OCI-M2 (cell line): ENCODE measurements at regions not wholly inside any gene's neighbourhood (a gene's known extent, or its start where the extent isn't known, plus 50 kb on each side); places are given as distances from the start of the nearest gene placed in this dataset.

Experiments used
- DNase-seq: peaks from one replicate; lab custom pipeline; 2025; ENCODE audit not compliant: unreplicated experiment; lab: John Stamatoyannopoulos, UW

DNA sequence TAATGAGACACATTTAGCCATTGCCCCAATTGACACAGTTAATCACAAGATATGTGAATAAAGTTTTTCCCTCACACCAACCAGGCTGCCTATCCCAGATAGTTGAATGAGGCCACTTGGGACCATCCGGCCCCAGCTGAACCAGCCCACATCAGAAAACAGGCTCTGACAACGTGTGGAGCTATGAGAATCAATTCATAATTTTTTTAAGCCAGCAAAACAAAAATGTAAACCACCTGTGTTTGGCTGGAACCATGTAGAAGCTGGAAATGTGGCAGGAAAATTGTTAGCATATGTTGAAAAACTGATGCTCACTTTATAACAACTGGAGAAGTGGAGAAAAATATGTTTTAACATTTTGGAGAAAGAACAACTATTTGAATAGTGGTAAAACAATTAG is 1161.3 kb downstream of the SLITRK1 start:
- DNase-seq: no peak

DNA sequence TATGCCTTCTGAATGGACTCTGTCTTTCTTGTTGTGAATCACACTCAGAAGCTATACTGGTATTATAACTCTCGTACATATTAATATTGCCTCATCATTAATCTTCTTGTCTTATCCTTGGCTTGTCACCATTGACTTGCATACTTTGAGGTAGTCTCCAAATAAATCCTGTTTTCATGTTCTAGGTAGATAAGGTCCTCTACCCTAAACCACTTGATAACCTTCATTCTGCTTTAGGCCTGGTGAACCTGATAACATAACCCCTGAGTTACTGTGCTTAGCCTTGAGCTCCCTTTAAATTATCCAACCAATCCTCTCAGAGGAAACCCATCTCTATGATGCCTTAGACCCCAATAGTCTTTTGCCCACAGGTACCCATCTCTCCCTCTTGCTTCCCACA is 1162.3 kb downstream of the SLITRK1 start:
- DNase-seq: no peak

DNA sequence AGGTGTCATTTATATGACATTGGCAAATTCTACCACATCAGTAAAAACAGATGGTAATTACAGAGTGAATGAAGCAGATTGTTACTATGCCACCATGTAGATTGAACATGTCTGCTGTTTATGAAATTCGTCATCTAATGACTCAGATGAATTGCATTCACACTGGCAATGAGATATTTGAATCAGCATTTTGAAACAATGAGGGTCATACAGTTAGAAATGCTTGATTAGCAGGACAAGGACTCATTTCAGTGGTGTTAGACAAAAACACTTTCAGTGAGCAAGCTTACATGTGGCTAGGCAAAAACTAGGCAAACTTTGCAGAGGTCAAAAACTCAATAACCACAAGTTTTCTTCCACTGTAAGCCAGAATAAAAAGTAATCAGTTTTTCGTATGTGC is 1165.0 kb downstream of the SLITRK1 start:
- no peak for DNase-seq

DNA sequence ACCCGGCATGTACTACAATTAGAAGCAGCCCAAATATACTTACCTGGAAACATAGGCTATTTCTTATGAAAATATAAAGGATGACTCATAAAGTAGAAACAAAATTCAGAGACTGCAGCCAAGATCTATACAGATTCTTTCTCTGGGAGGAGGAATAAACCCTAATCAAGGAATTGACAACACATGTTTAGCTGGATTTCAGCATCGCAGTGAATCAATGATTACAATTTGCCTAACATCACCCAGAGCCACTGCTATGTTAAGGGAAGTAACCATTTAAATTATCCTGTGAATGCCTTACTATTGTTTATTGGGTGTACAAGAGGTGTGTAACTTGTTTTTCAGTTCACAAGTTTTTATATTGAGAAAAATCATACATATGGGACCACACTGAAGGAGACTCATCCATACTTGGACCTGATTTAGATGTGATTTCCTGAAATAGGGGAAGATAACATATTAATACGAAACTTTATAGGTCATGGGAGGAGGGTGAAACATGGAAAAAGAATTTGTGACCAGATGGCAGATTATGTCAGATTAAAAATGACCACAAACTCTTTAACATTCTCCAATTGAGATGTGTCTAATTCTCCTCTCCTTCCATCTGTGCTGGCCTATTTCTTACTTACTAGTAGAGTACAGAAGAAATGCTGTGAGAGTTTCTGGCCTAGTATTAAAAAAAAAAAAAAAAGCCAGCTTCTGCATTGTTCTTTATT is 1168.4 kb downstream of the SLITRK1 start:
- DNase-seq: no peak

DNA sequence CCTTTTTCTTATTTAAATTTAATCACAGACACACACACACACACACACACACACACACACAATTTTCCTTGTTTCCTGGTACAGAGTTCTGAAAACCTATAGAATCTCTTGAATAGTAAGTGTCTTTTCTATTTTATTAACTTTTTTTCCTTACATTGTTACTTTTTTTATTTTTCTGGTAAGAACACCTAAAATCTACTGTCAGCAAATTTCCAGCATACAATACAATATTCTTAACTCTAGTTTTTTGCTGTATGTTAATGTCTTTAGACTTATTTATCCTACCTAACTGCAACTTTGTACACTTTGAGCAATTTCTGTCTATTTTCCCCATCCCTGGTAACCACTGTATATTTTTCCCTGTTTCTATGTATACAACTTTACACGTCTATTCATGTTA is 1179.8 kb downstream of the SLITRK1 start:
- DNase-seq: no peak

DNA sequence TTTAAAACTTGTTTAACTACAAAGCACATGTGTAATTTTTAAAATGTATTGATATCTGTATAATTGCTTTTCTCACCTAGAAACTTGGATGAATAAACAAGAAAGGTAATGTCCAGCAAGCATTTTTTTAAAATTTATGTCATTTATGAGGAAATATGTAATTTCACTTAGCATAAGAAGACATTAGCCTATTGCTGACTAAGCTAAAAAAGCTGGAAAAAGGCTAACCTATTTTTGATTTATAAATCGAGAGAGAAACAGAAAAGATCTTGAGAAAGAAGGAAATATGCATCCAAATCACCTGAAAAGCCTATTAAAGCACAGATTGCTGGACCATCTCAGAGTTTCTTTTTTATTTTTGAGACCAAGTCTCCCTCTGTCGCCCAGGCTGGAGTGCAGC is 1181.3 kb downstream of the SLITRK1 start:
- DNase-seq: no peak

DNA sequence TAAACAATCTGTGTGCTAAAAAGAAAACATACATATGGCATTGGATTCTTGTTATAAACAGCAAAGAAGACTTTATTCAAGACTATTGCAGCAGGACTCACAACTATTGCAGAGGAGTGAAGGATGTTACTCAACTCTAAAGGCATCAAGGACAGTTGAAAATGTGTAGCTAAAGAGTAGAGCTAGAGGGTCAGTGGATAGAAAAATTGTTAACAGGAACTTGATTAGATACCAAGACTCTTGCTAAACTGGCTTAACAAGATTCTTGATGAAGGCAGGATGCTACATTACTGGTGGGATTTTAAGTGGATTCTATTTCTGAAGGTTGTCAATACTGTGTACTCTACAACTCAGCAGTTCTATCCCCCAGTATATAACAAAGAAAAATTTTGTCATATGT is 1183.3 kb downstream of the SLITRK1 start:
- no peak for DNase-seq

DNA sequence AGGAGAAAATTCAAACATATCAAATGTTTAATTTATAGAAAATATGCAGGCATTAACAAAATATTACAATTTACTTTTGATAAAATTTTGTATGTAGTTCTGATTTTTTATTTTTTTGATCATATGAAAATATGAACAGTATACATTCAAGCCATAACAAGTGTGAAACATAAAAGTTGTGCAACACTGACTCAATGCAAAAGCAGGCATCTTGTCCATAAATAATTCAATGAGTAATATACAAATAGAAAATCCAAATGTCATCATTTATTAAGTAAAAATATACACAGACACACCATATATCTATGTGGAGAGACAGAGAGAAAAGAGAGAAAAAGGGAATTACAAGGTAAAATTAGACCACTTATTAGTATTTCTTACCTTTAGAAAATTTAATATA is 1183.9 kb downstream of the SLITRK1 start:
- DNase-seq: no peak

DNA sequence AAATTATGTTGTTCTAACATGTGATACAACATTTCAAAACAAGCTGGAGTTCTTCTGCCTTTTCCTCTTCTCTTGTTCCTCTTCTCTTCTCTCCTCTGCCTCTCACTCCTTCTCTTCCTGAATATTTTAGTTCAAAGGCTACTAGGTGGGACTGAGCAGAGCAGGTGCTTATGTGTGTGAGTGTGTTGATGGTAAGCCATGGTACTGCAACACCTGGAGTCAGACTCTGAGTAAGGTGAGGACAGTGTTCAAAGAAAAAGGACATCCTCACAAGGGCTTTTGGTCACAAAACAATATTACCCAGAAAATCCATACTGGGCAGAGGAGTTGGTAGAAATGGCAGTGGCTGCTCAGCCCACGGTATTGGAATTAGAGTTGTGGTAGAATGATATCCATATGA is 1188.7 kb downstream of the SLITRK1 start:
- no peak for DNase-seq

DNA sequence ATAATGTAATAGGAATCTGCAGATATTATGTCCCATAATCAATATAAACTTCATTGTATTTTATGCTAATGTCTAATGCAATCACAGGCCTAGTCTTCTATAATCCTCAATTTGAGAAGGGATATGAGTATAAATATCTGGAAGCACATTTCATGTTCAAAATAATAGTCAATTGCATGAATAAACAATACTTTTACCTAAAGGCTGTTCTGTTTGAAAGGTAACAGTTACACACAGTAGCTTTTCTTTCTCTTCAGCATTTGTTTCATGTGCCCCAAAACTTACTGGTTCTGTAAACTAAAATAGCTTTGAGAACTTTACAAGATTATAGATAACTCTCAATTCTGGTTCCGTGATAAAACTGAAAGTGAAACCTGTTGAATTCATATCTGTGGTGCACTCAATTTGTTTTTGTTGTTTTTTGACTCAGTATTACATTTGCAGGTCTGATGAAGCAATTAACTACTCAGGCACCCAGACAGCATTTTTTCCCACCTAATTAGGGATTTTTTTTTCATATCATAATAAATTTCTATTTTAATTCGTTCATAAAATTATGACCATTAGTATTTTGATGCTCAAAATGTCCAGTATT is 1193.8 kb downstream of the SLITRK1 start:
- DNase-seq: no peak

DNA sequence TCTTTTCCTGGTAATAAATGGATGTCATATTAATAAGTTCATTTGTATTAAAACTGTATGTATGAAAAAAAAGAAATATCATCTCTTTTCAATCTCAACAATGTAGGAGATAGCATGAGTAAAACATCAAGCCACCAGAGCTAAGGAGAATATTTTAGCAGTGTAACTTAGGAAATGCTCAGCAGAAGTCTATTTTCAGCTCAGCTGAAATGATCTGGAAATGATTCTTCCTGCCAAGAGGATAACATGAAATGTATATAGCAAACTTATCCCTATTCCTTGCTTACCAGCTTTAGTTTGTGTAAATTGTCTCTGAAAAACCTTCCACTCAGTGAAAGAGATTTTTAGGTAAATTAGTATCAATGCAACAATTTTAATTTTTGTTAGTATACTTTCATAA is 1194.4 kb downstream of the SLITRK1 start:
- no peak for DNase-seq

DNA sequence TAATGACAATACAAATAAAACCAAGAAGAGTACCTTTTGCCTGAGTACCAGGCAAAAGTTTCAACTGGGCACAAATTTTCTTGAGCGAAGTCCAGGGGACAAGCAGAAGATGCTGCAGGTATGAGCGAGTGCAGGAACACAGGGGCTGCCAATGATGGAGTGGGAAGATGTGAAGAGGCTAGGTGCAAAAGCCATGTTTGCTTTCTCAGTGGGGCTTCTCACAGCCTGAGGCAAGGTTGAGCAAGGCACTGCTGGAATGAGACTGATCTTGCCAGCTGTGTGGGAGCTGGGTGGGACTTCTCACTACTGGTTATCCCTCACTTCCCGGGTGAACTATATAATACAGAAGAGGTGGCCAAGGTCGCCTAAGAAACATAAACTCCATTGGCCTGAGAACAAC is 1200.7 kb downstream of the SLITRK1 start:
- DNase-seq: no peak

DNA sequence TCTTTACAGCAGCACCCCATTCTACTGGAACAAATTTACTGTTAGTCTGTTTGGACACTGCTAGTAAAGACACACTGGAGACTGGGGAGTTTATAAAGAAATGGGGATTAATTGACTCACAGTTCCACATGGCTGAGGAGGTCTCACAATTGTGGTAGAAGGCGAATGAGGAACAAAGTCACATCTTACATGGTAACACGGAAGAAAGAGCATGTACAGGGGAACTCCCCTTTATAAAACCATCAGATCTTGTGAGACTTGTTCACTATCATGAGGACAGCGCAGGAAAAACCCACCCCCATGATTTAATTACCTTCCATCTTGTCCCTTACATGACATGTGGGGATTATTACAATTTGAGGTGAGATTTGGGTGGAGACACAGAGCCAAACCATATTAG is 1204.2 kb downstream of the SLITRK1 start:
- DNase-seq: no peak

DNA sequence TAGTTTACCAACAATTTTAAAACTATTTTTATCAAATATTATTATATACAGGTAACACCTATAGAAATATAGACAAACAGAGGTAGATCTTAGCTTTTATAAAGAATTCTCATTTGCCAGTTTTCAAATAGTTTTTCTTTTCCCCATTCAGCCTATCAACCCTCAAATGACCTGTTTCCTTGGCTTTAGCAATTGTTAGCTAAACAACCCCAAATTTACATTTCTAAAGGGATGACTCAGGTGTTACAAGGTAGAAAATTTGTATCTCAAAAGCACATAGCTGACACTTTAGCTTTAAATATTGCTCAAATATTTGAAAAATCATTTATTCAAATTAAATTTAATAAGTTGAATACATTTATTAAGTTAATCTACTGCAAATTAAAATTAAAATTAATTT is 1207.2 kb downstream of the SLITRK1 start:
- no peak for DNase-seq

DNA sequence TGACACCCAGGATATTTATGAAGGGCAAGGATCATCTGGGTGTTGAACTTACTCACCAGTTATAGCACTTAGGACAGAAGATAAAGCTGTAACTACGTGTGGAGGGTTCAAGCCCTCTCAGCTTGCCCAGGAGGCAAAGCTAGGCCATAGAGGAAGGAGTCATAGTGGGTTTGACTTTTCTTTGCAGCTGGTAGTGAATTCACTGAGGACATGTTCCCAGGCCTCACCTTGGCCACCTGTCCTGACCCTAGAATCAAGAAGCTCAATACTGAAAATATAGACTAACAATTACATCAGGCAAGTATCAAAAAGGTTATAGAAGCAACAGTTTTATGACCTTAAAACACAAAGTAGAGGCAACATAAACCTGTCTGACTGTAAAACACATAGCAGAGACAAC is 1207.7 kb downstream of the SLITRK1 start:
- DNase-seq: no peak

DNA sequence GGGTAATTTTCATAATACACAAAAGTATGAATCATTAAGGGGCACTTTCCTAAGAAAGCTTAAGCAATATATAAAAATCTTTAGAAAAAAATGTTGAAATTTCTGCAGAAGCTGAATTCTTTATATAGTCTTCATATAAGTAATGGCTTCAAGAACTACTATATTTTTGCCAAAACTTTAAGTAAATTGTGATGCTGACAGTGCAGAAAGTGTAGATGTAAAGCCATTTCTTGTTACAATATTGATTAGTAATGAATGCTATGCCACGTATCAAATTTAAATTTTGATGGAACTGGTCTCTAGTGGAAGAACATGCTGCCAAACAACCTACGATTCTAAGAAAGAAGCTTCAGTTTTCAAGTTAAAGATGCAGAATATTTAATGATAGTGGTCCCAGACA is 1210.0 kb downstream of the SLITRK1 start:
- no peak for DNase-seq

DNA sequence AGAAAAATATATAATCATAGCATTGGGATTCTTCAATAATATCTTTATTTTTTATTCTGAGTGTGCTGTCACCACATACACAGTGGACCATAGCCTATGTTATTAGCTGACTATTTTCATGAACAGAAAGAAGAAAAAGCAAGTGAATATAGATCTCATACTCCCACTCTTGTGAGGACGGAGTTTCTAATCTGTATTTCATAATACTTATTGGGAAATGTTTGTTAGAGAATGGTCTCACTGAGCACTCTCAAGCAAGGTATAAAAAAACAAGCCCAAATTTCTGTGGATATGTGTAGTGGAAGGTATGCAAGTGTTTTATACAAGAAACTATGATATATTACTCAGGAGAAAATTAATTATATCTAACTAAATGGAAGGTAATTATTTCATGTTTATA is 1218.1 kb downstream of the SLITRK1 start:
- no peak for DNase-seq

DNA sequence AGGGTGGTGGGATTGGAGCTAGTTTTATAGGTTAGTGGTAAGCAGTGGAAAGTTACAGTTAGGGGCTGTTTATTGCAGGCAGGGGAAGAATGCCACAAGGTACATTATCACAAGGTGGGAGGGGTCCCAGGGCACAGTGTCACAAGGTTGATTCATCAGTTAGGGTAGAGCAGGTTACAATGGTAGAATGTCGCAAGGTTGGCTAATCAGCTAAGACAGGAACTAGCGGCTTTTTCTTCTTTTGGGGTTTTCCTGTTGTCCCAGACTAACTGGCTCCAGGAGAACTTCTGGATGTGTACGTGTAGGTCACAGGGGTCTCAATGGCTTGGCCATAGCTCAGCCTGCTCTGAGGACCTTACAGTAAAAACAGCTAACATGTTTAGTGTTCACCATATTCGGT is 1221.1 kb downstream of the SLITRK1 start:
- DNase-seq: no peak

DNA sequence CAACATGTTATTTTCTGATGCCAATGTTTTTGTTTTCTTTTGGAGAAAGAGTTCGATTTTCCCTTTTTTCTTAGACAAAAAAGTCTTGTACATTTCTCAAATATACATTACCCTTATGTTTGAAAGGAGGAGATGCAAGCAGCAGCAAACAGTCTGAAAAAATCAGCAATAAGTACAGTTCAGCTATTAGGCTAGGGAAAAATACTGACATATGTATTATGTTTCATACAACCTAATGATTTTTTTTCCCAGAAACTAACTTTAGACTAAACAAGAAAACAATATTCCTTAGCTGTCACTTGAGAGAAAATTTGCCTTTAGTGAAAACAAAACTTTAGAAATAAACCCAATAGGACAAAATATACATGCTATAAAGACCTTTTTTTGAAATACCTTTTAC is 1223.5 kb downstream of the SLITRK1 start:
- DNase-seq: no peak

DNA sequence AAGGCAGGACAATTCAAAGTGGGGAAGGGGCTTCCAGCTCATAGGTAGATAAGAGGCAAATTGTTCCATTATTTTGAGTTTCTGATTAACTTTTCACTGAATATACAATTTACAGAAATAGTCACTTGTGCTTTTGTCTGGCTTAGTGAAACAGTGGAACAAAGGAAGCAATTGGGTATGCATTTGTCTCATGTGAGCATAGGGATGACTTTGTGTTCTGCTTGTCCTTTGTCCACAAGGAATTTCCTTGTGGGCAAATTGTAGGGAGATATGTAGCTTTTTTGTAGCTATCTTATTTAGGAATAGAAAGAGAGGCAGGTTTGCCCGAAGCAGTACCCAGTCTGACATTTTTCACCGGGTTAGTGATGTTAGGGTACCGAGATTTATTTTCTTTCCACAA is 1224.8 kb downstream of the SLITRK1 start:
- DNase-seq: no peak

DNA sequence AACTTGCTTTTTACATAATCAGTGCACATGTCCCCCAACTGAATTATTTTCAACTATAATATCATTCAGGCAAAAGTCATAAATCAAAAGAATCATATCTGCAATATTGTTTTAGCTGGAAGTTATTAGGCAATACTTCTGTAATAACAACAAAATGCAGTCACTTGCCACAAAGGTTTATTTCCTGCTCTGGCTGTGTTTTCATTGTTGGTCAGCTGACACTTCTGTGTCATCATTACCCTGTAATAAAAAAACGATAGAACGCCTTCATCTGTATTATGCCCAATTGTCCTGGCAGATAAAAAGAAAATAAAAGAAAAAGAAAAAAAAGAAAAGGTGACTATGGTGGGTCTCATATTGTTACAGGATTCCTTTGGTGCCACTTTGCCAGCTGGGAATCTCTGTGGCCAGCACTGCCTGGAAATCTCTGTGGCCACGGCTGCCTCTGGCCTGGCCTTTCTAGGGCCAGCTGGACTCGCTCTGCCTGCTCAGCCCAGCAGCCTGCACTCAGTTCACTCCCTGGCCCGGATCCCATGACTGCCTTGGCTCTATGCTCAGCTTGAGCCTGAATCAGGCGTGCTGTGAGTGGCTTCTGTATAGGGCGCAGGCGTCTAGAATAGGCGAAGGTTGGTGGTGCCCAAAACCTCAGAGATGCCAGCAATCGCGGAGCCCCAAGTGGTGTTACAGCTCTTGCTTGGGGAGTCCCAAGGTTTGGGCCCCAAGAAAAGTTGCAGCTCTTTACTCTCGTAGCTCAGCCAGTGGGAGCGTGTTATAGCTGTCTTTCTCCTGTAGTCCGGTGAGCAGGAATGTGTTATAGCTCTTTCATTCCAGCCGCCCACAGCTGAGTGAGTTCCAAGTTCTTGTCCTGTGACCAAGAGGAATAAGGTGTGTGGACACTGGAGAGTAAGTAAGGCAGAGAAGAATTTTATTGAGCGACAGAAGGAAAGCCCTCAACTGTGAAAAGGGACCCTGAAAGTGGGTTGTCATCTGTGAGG is 1227.1 kb downstream of the SLITRK1 start:
- DNase-seq: no peak

DNA sequence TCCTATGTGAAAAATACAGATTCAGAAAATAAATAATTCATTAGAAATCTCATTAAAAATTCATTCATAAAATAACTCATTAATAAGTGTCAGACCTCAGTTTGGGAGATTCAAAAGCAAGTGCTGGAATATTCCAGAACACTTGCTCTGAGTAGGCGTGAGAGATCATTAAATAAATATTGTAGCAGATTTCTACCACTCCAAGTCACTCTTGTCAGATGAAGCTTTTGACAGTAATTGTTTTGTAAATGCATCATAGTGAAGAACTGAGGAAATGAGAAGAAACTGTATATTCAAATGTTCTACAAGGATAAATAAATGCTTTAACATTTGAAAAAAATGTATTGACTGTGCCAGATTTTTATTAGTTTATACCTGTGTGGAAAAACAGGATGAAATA is 1228.1 kb downstream of the SLITRK1 start:
- DNase-seq: no peak
